Dedifferentiated amniotic fluid mesenchymal stem cell (primary cell): ENCODE measurements at regions not wholly inside any gene's neighbourhood (a gene's known extent, or its start where the extent isn't known, plus 50 kb on each side); places are given as distances from the start of the nearest gene placed in this dataset.

Experiments
- DNase-seq: peaks from one replicate; pipeline ENCODE4 v3.0.0-alpha.2; 2016; ENCODE audit errors: extremely low spot score

- no peak for DNase-seq
Measured at GRCh38 chr10:107476408-107476807, 311.9 kb upstream of the SORCS1 start.

GRCh38 chr10:107474650-107475049, 310.1 kb upstream of the SORCS1 start:
- DNase-seq = no peak

GRCh38 chr10:107473225-107473624, 308.7 kb upstream of the SORCS1 start:
- DNase-seq = no peak

GRCh38 chr10:107471911-107472310, 307.4 kb upstream of the SORCS1 start:
- no peak for DNase-seq

DNA sequence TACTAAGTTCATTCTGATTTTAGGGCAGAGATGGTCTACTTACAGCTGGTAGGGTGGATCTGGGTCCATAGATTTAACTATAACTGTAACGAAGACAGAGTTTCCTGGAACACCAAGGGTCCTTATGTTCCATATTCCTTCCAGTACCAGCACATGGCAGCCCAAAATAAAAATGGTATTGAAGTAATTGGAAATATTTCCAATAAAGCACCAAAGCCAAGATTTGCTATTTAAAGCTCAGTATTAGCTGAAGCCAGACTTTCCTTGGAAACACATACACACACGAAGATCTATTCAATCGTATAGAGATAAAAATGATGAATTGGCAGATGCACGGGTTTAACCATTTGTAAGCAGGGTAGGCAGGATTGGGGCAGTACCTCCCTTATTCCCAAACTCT, 289.1 kb upstream of the SORCS1 start:
- DNase-seq = no peak

- no peak for DNase-seq
Measured at GRCh38 chr10:107451047-107451446, 286.5 kb upstream of the SORCS1 start.

DNA sequence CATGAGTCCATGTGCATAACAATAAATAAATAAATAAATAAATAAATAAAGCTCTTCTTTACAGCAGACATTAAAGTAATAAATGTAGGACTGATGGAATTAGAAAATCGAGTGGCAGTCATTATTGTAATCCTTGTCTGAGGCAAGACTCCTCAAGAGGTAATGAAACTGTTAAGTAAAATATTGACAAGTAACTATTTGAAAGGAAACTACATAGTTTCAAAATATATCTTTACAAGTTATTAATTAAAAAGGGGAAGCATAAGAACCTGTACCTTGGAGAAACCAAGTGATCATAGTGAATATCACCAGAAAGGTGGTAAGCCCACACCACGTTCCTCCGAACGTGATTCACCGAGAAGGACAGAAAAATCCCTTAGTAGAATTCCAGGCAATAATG, 285.6 kb upstream of the SORCS1 start:
- no peak for DNase-seq

DNA sequence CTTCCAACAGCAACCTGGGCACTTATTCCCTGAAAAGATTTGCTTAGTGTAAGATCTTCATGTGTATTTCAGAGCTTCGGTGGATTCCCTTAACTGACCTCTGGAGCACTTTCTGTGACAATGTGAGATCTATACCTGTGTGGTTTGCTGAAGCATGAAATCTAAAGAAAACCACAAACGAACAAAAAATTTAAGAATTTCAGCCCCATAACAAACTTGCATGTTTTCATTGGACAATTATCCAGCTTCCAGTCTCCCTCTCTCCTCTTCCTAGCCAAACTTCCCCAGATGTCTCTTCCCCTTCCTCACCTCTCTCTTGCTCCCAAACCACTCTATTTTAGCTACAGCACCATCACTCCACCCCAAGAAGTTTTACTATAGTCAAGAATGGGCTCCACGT, 279.9 kb upstream of the SORCS1 start:
- no peak for DNase-seq

- DNase-seq = no peak
Measured at GRCh38 chr10:107443813-107444212, 279.3 kb upstream of the SORCS1 start.

GRCh38 chr10:107443326-107443725, 278.8 kb upstream of the SORCS1 start:
- no peak for DNase-seq

DNA sequence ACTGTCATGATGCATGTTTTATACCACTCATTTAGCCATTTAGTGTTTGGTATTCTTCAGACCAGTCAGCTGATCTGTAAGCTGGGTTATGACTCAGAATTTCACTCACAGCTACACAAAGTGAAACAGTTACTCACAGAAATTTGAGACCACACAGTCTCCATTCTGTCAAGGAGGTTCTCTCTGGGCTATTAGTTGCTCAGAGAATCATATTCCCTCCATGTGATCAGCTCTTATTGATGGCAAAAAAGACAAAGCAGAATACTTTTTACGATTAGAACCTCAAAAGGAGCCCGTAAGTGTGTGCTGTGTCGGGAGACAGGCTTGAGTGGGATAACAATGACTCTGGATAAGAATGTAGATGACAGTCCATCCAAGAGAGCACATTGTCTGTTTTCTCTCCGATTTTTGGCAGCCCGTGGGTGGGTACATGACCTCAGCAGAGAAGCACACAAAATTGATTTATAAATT, 277.6 kb upstream of the SORCS1 start:
- no peak for DNase-seq

GRCh38 chr10:107440741-107441140, 276.2 kb upstream of the SORCS1 start:
- no peak for DNase-seq

GRCh38 chr10:107437921-107438320, 273.4 kb upstream of the SORCS1 start:
- DNase-seq = no peak

DNA sequence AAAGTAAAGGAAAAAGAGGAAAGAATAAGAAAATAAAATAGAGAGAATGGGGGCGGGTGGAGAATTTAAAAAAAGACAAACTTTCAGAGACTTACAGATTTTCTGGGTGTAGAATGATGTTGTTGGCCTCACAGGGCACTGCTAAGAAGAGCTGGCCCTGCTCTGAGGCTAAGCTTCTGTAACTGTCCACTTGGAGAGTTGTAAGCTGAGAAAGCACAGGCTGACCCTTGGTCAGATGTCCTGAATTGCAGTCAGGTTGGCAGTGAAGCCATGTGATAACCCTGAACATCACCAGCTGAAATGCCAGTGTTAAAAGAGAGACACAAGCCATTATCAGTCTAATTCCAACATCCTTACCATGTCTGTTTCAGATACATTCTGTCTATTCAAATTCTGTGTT, 272.1 kb upstream of the SORCS1 start:
- no peak for DNase-seq

GRCh38 chr10:107434854-107435253, 270.3 kb upstream of the SORCS1 start:
- no peak for DNase-seq

- no peak for DNase-seq
Measured at GRCh38 chr10:107434201-107434600, 269.7 kb upstream of the SORCS1 start.

DNA sequence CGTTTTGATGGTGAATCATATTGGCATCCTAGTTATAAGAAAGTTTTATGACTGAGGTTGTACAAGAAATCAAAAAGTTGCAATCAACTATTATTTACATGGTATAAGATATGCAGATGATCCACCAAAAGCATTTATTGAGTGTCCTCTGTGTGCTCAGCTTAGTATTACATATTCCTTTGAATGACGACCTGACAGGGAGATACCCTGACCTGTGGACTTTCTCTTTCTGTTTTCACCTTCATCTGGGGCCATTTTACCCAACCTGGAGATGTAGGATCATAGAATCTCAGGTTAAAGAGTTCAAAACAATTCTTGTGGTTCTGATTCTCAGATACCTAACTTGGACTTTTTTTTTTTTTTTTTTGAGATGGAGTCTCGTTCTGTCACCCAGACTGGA, 269.1 kb upstream of the SORCS1 start:
- DNase-seq = no peak

DNA sequence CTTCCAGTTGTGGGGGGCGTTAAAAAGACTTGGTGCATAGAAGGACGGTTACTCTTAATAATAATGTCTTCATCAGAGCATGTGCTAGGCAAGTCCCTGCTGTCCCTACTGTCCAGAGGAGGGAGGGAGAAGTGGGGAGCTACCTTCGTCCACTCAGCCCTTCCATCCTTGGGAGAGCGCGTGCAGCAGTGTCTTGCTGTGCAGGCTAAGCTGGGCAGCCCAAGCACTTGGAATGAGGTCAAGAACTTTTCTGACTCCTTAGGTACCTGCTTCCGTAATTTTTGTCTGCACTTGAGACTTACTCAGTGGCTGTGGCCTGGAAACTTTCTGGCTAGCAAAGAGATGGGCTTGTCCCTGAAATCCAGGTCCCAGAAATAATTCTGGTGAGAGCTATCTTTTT, 265.9 kb upstream of the SORCS1 start:
- no peak for DNase-seq

GRCh38 chr10:107427016-107427415, 262.5 kb upstream of the SORCS1 start:
- no peak for DNase-seq

- DNase-seq = no peak
Measured at GRCh38 chr10:107425931-107426553, 261.5 kb upstream of the SORCS1 start.

DNA sequence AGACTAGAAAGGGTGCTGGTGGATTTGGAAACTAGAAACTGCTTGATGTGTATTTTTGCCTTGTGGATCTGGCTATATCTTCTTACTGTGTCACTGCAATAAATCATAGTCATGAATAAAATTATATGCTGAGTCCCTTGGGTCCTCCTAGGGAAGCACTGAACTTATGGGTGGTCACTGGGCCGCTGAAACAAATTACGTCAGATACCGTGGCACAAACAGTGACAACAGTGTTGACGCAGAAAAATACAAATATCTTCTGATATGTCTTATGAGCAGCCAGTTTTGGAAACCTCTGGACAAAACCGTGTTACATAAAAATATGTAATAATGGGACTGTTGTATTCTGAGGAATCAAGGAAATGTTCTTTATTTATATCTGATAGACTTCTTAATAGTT, 260.1 kb upstream of the SORCS1 start:
- DNase-seq = no peak

GRCh38 chr10:107423903-107424302, 259.4 kb upstream of the SORCS1 start:
- no peak for DNase-seq

DNA sequence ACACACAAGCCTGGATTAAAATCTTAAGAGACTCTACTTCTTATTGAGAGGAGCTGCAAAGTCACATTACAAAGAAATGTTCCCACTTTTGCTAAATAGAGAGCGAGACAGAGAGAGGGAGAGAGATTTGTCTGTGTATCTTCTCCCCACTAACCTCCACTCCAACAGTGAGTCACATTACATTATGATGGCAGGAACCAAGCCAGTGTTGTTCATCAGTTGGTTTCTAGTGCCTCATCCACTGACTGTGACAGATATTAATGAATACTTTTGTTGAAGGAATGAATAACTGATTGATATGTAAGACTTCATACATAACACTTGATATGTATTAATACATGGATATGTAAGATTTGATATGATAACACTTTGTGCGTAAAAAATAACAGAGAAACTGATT, 258.2 kb upstream of the SORCS1 start:
- DNase-seq = no peak

DNA sequence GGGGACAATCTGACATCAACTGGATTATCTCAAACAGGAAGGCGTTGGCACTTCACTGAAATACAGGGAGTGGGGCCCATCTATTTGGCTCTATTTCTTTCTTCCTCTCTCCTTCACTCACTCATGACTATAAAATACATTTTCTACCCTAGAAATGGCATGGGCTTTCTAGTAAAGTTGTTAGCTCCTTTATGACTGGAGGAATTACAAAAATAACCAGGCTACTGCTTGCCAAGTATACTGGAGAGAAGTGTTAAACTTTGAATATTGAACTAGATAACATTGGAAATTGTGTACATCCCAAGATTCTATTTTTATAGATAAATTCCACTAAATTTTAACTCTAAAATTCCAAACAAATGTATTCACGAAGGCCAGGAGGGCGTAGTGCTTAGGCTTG, 255.7 kb upstream of the SORCS1 start:
- no peak for DNase-seq
